Common myeloid progenitor, CD34-positive (primary cell): ENCODE measurements at regions not wholly inside any gene's neighbourhood (a gene's known extent, or its start where the extent isn't known, plus 50 kb on each side); places are given as distances from the start of the nearest gene placed in this dataset.

ENCODE experiments used
- CTCF ChIA-PET: fragments of 350-600 bp; sonication (Branson Sonifier 250); formaldehyde crosslinking; loops from one replicate; lab custom pipeline; 2021; ENCODE audit warnings: antibody characterized with exemption; lab: Charles Lee
- POLR2A ChIA-PET: fragments of 350-600 bp; sonication (Branson Sonifier 250); formaldehyde crosslinking; loops from one replicate; lab custom pipeline; 2021; ENCODE audit warnings: antibody characterized with exemption; lab: Charles Lee
- DNase-seq, 3 donors: peaks; one replicate each; pipeline versions ENCODE4 v3.0.0 to v3.0.0-alpha.2; 2013
- H3K27ac ChIP-seq, 2 experiments: 1 replicate in 1 of 2; 2 replicates in 1 of 2; pipeline ENCODE4 v1.7.0; 2013; ENCODE audit warnings: inconsistent platforms in 2 of 2, low read length in 2 of 2, mild to moderate bottlenecking in 2 of 2, low read depth in 1 of 2, moderate library complexity in 1 of 2; ENCODE audit not compliant: severe bottlenecking in 2 of 2, insufficient read depth in 1 of 2, poor library complexity in 1 of 2
- H3K27me3 ChIP-seq, 5 experiments: replicated peaks in 2 of 5; 1 replicate in 3 of 5; 2 replicates in 2 of 5; pipeline versions ENCODE4 v1.6.1 to v1.7.0; 2013; ENCODE audit warnings: low read length in 4 of 5, mild to moderate bottlenecking in 2 of 5, moderate library complexity in 2 of 5, inconsistent platforms in 1 of 5; ENCODE audit not compliant: insufficient read depth in 5 of 5, control insufficient read depth in 4 of 5
- H3K36me3 ChIP-seq, 4 experiments: 1 replicate in 2 of 4; 2 replicates in 2 of 4; pipeline versions ENCODE4 v1.6.1 to v1.7.0; 2013; ENCODE audit warnings: low read length in 3 of 4, control low read depth in 1 of 4, mild to moderate bottlenecking in 1 of 4; ENCODE audit not compliant: control insufficient read depth in 4 of 4, insufficient read depth in 4 of 4
- H3K4me1 ChIP-seq, 4 experiments: 1 replicate in 3 of 4; 2 replicates in 1 of 4; pipeline versions ENCODE4 v1.6.1 to v1.7.1; 2013; ENCODE audit warnings: low read length in 3 of 4, mild to moderate bottlenecking in 3 of 4, control low read depth in 1 of 4, inconsistent platforms in 1 of 4, moderate library complexity in 1 of 4; ENCODE audit not compliant: control insufficient read depth in 4 of 4, insufficient read depth in 4 of 4; ENCODE audit errors: control extremely low read depth in 1 of 4
- H3K4me3 ChIP-seq, 7 experiments: 1 replicate in 4 of 7; 2 replicates in 3 of 7; pipeline versions ENCODE4 v1.5.1 to v1.7.0; 2013; ENCODE audit warnings: mild to moderate bottlenecking in 7 of 7, low read length in 6 of 7, moderate library complexity in 6 of 7, inconsistent platforms in 2 of 7, low read depth in 2 of 7, control low read depth in 1 of 7; ENCODE audit not compliant: insufficient read depth in 4 of 7, control insufficient read depth in 1 of 7; ENCODE audit errors: extremely low read depth in 1 of 7
- H3K9me3 ChIP-seq, 5 experiments: 1 replicate in 4 of 5; 2 replicates in 1 of 5; pipeline versions ENCODE4 v1.6.1 to v1.7.1; 2013; ENCODE audit warnings: low read length in 4 of 5, mild to moderate bottlenecking in 2 of 5, inconsistent platforms in 1 of 5, low read depth in 1 of 5, moderate library complexity in 1 of 5; ENCODE audit not compliant: control insufficient read depth in 4 of 5, insufficient read depth in 2 of 5; ENCODE audit errors: control extremely low read depth in 1 of 5
- WGBS: methylation state at CpG from one replicate; pipeline ENCODE4 v1.1.5; 2013; ENCODE audit not compliant: insufficient coverage; 5-methylcytosine and 5-hydroxymethylcytosine counted together

GRCh38 chr13:44765001-44765471, 188.9 kb upstream of the TSC22D1 start:
- H3K4me1 ChIP-seq: peaks cover 7 to 51% (median 32%) of the 10 kb centered on the region in 4 experiments
- no peak for DNase-seq
- no peaks in the 10 kb centered on the region for H3K27me3 ChIP-seq
- H3K36me3 ChIP-seq: no peaks in the 10 kb centered on the region
- CTCF ChIA-PET: no interaction called here
- H3K4me3 ChIP-seq: no peak overlapping the region
- WGBS: 90% methylated on average over 3 of the region's 4 CpGs
- H3K9me3 ChIP-seq: no peaks in the 10 kb centered on the region
- POLR2A ChIA-PET: interaction anchor here (0.6 kb wide), 1 partner anchor 1417 kb away, joined by 5 read pairs; the partner anchor contains the start of gene LCP1
- H3K27ac ChIP-seq: no peak overlapping the region

GRCh38 chr13:44764302-44764692, 188.2 kb upstream of the TSC22D1 start:
- Histone ChIP-seq H3K36me3 (no peaks in the 10 kb centered on the region), H3K4me1 (peaks cover 7 to 44% (median 28%) of the 10 kb centered on the region in 4 experiments), H3K4me3 (no peak overlapping the region), H3K27ac (no peak overlapping the region), H3K27me3 (no peaks in the 10 kb centered on the region), H3K9me3 (no peaks in the 10 kb centered on the region)
- peak in 2 of 3 donors; percentile 70 to 79 for DNase-seq
- CTCF ChIA-PET: interaction anchor here (1.3 kb wide), 1 partner anchor 24 kb away, joined by 3 read pairs; no protein-coding TSS in a partner anchor
- 41% methylated on average over 4 of the region's 8 CpGs for WGBS
- POLR2A ChIA-PET: no interaction called here

- POLR2A ChIA-PET: no interaction called here
- H3K36me3 ChIP-seq: no peaks in the 10 kb centered on the region
- H3K9me3 ChIP-seq: no peaks in the 10 kb centered on the region
- H3K4me1 ChIP-seq: peaks cover 5 to 43% (median 23%) of the 10 kb centered on the region in 4 experiments
- CTCF ChIA-PET: interaction anchor here (1.3 kb wide), 1 partner anchor 24 kb away, joined by 3 read pairs; no protein-coding TSS in a partner anchor
- no peak overlapping the region for H3K4me3 ChIP-seq
- DNase-seq: no peak
- no peaks in the 10 kb centered on the region for H3K27me3 ChIP-seq
- H3K27ac ChIP-seq: no peak overlapping the region
- WGBS: 63% methylated on average over 6 of the region's 11 CpGs
Measured at GRCh38 chr13:44763615-44764301, 187.6 kb upstream of the TSC22D1 start.

- Histone ChIP-seq H3K4me1 (peaks cover 1 to 39% (median 15%) of the 10 kb centered on the region in 4 experiments), H3K27me3 (no peaks in the 10 kb centered on the region), H3K36me3 (no peaks in the 10 kb centered on the region), H3K9me3 (no peaks in the 10 kb centered on the region), H3K27ac (no peak overlapping the region), H3K4me3 (no peak overlapping the region)
- ChIA-PET POLR2A (no interaction called here), CTCF (interaction anchor here (1.3 kb wide), 1 partner anchor 25 kb away, joined by 3 read pairs; no protein-coding TSS in a partner anchor)
- WGBS: 100% methylated on average over 1 of the region's 1 CpG
- DNase-seq: no peak
Measured at GRCh38 chr13:44762911-44763310, 186.8 kb upstream of the TSC22D1 start.

- no peaks in the 10 kb centered on the region for H3K9me3 ChIP-seq
- no peaks in the 10 kb centered on the region for H3K27me3 ChIP-seq
- CTCF ChIA-PET: no interaction called here
- no peak overlapping the region for H3K27ac ChIP-seq
- no peaks in the 10 kb centered on the region for H3K36me3 ChIP-seq
- WGBS: 100% methylated on average over 1 of the region's 1 CpG
- DNase-seq: no peak
- POLR2A ChIA-PET: no interaction called here
- H3K4me3 ChIP-seq: no peak overlapping the region
- H3K4me1 ChIP-seq: peaks cover 1 to 29% (median 15%) of the 10 kb centered on the region in 4 experiments
Measured at GRCh38 chr13:44760434-44760833, 184.3 kb upstream of the TSC22D1 start.

GRCh38 chr13:44759384-44760360, 183.5 kb upstream of the TSC22D1 start:
- ChIA-PET POLR2A (no interaction called here), CTCF (no interaction called here)
- Histone ChIP-seq H3K4me3 (no peak overlapping the region), H3K4me1 (peaks cover 0 to 23% (median 12%) of the 10 kb centered on the region in 4 experiments), H3K27me3 (no peaks in the 10 kb centered on the region), H3K9me3 (no peaks in the 10 kb centered on the region), H3K36me3 (no peaks in the 10 kb centered on the region), H3K27ac (no peak overlapping the region)
- DNase-seq: no peak
- WGBS: 98% methylated on average over 4 of the region's 6 CpGs
